GM18508 (cell line): ENCODE measurements at regions not wholly inside any gene's neighbourhood (a gene's known extent, or its start where the extent isn't known, plus 50 kb on each side); places are given as distances from the start of the nearest gene placed in this dataset.
"Not testable (repeated sequence)": the region's sequence is repeated elsewhere in the genome, so short reads cannot be mapped to it uniquely, and the experiment has no call there.

Source experiments
- ATAC-seq: cut with Tn5 transposase; IDR thresholded peaks from one replicate; pipeline ENCODE4 v1.9.1; 2021; ENCODE audit warnings: moderate number of reproducible peaks; ENCODE audit not compliant: insufficient read depth, unreplicated experiment

GRCh38 chr13:89474432-89474831, 1803.3 kb downstream of the SLITRK5 start:
- ATAC-seq = no peak

DNA sequence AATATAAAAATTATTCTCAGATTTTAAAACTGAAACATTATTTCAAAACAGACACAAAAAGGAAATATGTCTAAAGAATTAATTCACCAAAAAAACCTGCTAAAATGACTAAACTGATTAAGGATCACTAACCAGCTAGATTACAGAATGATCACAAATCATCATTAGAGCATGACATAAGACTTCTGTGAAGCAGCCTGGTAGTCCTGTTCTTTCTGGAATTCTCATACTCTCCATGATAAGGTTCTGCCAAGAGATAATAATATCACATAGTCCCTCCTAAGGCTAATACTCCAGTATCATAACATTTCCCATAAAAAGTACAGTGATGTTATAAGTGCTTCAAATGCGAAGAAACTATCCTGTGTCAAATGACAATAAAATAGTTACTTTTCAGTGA, 1814.9 kb downstream of the SLITRK5 start:
- no peak for ATAC-seq

DNA sequence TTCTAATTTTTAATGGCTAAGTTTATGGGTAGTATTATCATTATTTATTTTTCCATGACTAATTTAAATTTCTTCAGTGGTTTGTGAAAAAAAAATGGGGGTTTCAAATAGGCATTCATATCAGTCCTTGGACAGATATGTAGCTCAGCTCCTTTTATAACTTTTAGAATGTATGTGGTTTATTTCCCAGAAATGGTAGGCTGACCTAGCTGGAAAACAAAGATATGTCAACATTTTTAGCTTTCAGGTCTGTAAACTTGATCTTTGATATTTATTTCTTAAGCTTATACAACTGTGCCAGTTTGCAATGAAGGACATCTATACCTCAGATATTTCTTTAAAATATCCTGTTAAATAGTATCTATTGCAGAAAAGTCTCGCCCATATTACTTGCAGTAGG, 1815.5 kb downstream of the SLITRK5 start:
- no peak for ATAC-seq

- no peak for ATAC-seq
Observed at GRCh38 chr13:89490661-89491060, 1819.5 kb downstream of the SLITRK5 start.

GRCh38 chr13:89496478-89496877, 1825.3 kb downstream of the SLITRK5 start:
- no peak for ATAC-seq

DNA sequence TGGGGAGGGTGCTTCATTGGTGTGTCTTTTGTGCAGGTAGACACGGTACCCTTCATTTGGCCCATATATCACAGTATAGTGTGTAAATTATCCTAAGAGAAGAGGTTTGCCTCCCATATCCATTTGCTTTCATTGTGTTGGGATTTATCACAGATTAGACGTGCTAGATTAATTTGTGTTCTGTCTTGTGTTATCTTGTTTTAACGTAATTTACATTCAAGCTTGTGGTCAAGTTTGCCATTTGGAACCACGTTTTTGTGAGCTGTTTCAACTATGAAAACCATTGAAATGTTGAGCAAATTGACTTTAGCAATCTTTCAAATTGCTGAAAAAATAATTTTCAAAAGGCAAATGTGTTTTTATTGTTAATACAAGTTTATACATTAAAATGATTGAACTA, 1826.5 kb downstream of the SLITRK5 start:
- no peak for ATAC-seq

- no peak for ATAC-seq
Observed at GRCh38 chr13:89502286-89502685, 1831.1 kb downstream of the SLITRK5 start.

GRCh38 chr13:89514534-89515312, 1832.8 kb upstream of the MIR17HG start:
- ATAC-seq = no peak

GRCh38 chr13:89515948-89516347, 1831.5 kb upstream of the MIR17HG start:
- ATAC-seq = no peak

DNA sequence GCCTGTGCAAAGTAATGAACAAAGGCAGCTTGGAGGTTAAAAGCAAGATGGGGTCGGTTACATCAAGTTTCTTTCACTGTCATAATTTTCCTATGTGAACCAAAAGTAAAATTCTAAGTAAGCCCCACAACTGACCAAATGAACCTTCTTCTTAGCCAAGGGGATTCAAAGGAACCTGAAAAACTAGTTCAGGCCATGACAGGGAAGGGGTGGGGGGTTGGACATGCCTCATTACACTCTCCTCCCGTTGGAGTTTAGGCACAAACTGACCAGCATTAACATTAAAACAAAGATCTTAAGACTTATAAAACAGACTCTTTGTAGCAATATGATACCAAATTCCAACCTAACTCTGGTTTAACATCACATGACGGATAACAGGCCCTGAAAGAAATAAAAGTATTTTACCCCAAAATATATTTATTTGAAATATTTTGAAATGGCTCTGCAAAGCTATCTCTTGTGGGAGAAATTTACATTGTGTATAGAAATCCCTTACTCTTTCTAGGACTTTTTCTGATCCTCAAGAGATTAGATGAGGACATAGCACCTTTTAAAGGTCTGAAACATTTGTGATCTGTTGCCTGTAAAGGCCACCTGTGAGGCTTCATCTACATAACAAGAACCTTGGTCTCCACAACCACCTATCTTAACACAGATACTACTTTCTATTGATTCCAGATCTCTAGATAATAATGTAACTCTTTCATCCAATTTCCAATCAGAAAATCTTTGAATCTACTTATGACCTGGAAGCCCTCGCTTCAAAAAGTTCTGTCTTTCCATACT, 1829.0 kb upstream of the MIR17HG start:
- ATAC-seq = no peak

- no peak for ATAC-seq
Observed at GRCh38 chr13:89520468-89520867, 1827.0 kb upstream of the MIR17HG start.

DNA sequence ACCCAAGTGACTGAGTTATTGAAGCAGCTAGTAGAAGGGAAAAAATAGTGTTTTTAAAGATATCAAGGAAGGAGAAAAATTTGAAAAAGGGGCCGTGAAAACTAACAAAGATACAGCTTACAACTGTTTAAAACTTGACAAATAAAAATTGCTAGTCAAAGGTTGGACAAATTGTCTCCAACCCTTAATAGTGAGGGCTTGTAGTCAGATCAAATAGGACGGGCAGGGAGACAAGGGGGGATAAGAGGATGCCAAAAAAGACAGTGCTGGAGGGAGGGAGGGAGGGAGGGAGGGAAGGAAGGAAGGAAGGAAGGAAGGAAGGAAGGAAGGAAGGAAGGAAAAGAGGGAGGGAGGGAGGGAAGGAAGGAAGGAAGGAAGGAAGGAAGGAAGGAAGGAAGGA, 1825.8 kb upstream of the MIR17HG start:
- ATAC-seq = not testable (repeated sequence)

GRCh38 chr13:89541091-89542030, 1806.1 kb upstream of the MIR17HG start:
- ATAC-seq = no peak

DNA sequence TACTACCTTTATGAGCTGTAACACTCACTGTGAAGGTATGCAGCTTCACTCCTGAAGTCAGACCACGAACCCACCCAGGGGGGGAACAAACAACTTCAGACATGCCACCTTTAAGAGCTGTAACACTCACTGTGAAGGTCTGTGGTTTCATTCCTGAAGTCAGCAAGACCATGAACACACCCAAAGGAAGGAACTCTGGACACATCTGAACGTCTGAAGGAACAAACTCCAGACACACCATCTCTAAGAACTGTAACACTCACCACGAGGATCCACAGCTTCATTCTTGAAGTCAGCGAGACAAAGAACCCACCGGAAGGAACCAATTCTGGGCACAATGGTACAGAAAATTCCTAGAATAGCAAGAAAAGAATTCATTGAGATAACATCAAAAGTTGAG, 1796.5 kb upstream of the MIR17HG start:
- no peak for ATAC-seq

GRCh38 chr13:89554801-89555200, 1792.7 kb upstream of the MIR17HG start:
- ATAC-seq = no peak

GRCh38 chr13:89565476-89566100, 1781.9 kb upstream of the MIR17HG start:
- no peak for ATAC-seq

DNA sequence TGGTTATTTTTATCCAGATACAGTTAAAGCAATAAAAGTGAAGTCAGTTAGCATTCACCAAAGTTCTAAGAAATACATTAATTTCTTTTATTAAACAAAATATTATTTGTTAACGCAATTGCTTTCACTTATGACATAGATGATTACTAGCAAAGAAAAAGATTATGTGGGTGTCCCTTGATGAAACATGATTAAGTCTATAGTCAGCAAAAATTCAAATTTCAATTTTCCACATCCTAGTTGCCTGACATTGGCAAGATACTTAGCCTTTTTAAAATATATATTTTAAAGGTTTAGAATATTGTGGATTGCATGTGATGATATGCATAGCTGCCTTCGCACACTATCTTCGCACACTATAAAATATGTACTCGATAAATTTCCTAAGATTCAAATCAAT, 1780.5 kb upstream of the MIR17HG start:
- no peak for ATAC-seq

DNA sequence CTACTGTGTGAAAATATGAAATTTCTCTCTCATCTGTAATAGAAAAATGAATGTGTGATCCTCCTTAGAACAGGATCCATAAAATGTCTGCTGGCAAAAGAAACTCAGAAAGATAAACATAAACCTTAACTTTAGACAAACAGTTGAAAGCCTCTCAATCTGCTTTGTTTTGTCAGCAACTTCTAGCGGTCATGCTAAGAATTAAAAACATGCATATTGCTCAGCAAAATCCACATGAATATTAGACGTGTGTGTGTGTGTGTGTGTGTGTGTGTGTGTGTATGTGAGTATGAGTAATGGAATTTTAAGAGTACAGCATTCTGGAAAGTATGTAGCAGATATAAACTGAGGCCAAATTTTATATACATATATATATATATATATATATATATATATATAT, 1779.2 kb upstream of the MIR17HG start:
- ATAC-seq = no peak

DNA sequence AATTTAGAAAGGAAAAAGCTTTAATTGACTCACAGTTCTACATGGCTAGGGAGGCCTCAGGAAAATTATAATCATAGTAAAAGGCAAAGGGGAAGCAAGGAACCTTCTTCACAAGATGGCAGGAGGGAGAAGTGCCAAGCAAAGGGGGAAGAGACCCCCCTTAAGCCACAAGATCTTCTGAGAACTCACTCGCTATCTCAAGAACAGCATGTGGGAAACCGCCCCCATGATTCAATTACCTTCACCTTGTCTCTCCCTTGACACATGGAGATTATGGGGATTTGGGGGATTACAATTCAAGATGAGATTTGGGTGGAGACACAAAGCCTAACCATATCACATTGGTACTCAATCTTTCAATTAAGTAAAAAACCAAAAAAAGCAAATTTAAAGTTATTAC, 1778.7 kb upstream of the MIR17HG start:
- ATAC-seq = no peak

DNA sequence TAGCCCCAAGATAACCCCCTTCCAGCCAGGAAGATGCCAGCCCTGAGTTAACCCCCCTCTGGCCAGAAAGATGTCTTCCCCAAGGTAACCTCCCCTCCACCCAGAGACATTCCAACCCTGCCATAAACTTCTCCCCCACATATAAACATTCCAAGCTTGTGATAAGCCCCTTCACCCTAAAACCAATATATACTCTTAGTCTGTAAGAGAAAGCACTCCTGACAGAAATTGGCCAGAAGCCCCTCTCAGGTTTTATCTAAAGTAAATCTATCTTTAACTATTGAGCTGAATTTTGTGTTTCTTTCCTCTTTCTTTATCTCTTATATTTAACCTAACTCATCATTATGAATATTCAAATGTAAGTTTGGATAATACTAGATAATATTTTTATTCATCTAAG, 1775.8 kb upstream of the MIR17HG start:
- ATAC-seq = no peak
